B cell (primary cell): ENCODE measurements at regions not wholly inside any gene's neighbourhood (a gene's known extent, or its start where the extent isn't known, plus 50 kb on each side); places are given as distances from the start of the nearest gene placed in this dataset.
"Not testable (repeated sequence)": the region's sequence is repeated elsewhere in the genome, so short reads cannot be mapped to it uniquely, and the experiment has no call there.

Source experiments
- ATAC-seq: fragments of 200-7000 bp; cut with Tn5 transposase; one replicate; pipeline ENCODE4 v1.10.0; 2021; ENCODE audit warnings: low read depth, mild to moderate bottlenecking, moderate number of reproducible peaks, moderate library complexity
- CTCF ChIA-PET: fragments of 350-600 bp; sonication (Branson Sonifier 250); formaldehyde crosslinking; loops from one replicate; lab custom pipeline; 2021; ENCODE audit warnings: antibody characterized with exemption, inconsistent platforms; lab: Charles Lee
- POLR2A ChIA-PET: fragments of 350-600 bp; sonication (Branson Sonifier 250); formaldehyde crosslinking; loops from one replicate; lab custom pipeline; 2021; ENCODE audit warnings: antibody characterized with exemption; lab: Charles Lee
- DNase-seq: peaks from one replicate; pipeline ENCODE4 v3.0.0; 2013
- H2AFZ ChIP-seq: 2 replicates; pipeline ENCODE4 v1.6.1; 2012; ENCODE audit warnings: mild to moderate bottlenecking, low read depth, low read length; ENCODE audit not compliant: insufficient read depth, poor library complexity, severe bottlenecking
- H3K27ac ChIP-seq, 2 donors: 1 replicate in 1 of 2; 2 replicates in 1 of 2; pipeline ENCODE4 v1.5.1; 2012 to 2013; ENCODE audit warnings: low read length in 2 of 2, mild to moderate bottlenecking in 2 of 2, moderate library complexity in 1 of 2
- H3K27me3 ChIP-seq, 4 experiments: fragments of 200-600 bp in 1 of 4; sonication (generic) in 1 of 4; replicated peaks in 1 of 4; 1 replicate in 2 of 4; 2 replicates in 2 of 4; pipeline versions ENCODE4 v1.6.1 to v1.7.0; 2013 to 2016; ENCODE audit warnings: low read length in 3 of 4, mild to moderate bottlenecking in 2 of 4, mixed read lengths in 1 of 4, moderate library complexity in 1 of 4; ENCODE audit not compliant: insufficient read depth in 4 of 4, control insufficient read depth in 3 of 4; ENCODE audit errors: control extremely low read depth in 1 of 4
- H3K36me3 ChIP-seq, 2 experiments: replicated peaks in 1 of 2; 1 replicate in 1 of 2; 2 replicates in 1 of 2; pipeline versions ENCODE4 v1.6.1 to v1.7.1; 2013; ENCODE audit warnings: low read length in 1 of 2; ENCODE audit not compliant: insufficient read depth in 2 of 2, control insufficient read depth in 1 of 2; ENCODE audit errors: control extremely low read depth in 1 of 2, extremely low read depth in 1 of 2
- H3K4me1 ChIP-seq, 2 donors: fragments of 200-600 bp in 1 of 2; sonication (generic) in 1 of 2; 1 replicate in 1 of 2; 2 replicates in 1 of 2; pipeline versions ENCODE4 v1.5.1 to v1.6.1; 2013 to 2017; ENCODE audit warnings: low read length in 2 of 2; ENCODE audit not compliant: control insufficient read depth in 2 of 2, insufficient read depth in 2 of 2
- H3K4me2 ChIP-seq: replicated peaks from 2 replicates; pipeline ENCODE3; 2012; ENCODE audit warnings: mild to moderate bottlenecking, low read depth, low read length; ENCODE audit not compliant: poor library complexity, severe bottlenecking
- H3K4me3 ChIP-seq, 5 experiments: fragments of 200-600 bp in 1 of 5; sonication (generic) in 1 of 5; 1 replicate in 3 of 5; 2 replicates in 2 of 5; pipeline versions ENCODE4 v1.5.1 to v1.7.0; 2011 to 2016; ENCODE audit warnings: low read length in 4 of 5, mild to moderate bottlenecking in 4 of 5, low read depth in 2 of 5, control low read depth in 1 of 5, moderate library complexity in 1 of 5; ENCODE audit not compliant: insufficient read depth in 1 of 5; ENCODE audit errors: control extremely low read depth in 1 of 5, extremely low read depth in 1 of 5
- H3K79me2 ChIP-seq: fragments of 200-600 bp; sonication (generic); one replicate; pipeline ENCODE4 v1.6.0; 2016; ENCODE audit warnings: low read length; ENCODE audit not compliant: control insufficient read depth, insufficient read depth
- H3K9ac ChIP-seq: fragments of 200-600 bp; sonication (generic); 2 replicates; pipeline ENCODE4 v1.6.1; 2017; ENCODE audit warnings: mild to moderate bottlenecking, low read length, moderate library complexity
- H3K9me3 ChIP-seq, 3 donors: one replicate each; pipeline versions ENCODE4 v1.6.1 to v1.7.1; 2013; ENCODE audit warnings: low read length in 2 of 3; ENCODE audit not compliant: control insufficient read depth in 2 of 3, insufficient read depth in 1 of 3; ENCODE audit errors: control extremely low read depth in 1 of 3
- H4K20me1 ChIP-seq: 2 replicates; pipeline ENCODE4 v1.6.0; 2012; ENCODE audit warnings: mild to moderate bottlenecking, low read length; ENCODE audit not compliant: insufficient read depth, control insufficient read depth, poor library complexity, severe bottlenecking
- H3K27ac Mint-ChIP-seq: one replicate; pipeline ENCODE4 v1.8.0; 2021; ENCODE audit warnings: mixed read lengths
- H3K27me3 Mint-ChIP-seq: one replicate; pipeline ENCODE4 v1.8.0; 2021; ENCODE audit warnings: mixed read lengths
- H3K4me1 Mint-ChIP-seq: one replicate; pipeline ENCODE4 v1.8.0; 2021; ENCODE audit warnings: mixed read lengths
- H3K4me3 Mint-ChIP-seq: one replicate; pipeline ENCODE4 v1.8.0; 2021; ENCODE audit warnings: mixed read lengths
- H3K9me3 Mint-ChIP-seq: one replicate; pipeline ENCODE4 v1.8.0; 2022; ENCODE audit warnings: mixed read lengths; ENCODE audit not compliant: insufficient read depth
- EZH2 ChIP-seq: IDR thresholded peaks from 2 replicates; pipeline ENCODE4 v1.6.1; 2012; ENCODE audit warnings: borderline replicate concordance, low read depth, mild to moderate bottlenecking, moderate library complexity, low read length; ENCODE audit not compliant: insufficient read depth, poor library complexity, severe bottlenecking
- WGBS: methylation state at CpG from one replicate; pipeline ENCODE4 v1.1.5; 2013; ENCODE audit warnings: missing lambda C conversion rate; ENCODE audit not compliant: insufficient coverage; 5-methylcytosine and 5-hydroxymethylcytosine counted together
- intact Hi-C: fragments of 100-400 bp; cut with micrococcal nuclease; formaldehyde crosslinking; loops from one replicate; pipeline ENCODE4 v1.10.0; 2022
- TF ChIP-seq, protein P1 (sequence below): fragments of 200-600 bp; IDR thresholded peaks from one replicate; pipeline ENCODE4 v1.8.0; 2022; ENCODE audit warnings: antibody characterized with exemption, mild to moderate bottlenecking

DNA sequence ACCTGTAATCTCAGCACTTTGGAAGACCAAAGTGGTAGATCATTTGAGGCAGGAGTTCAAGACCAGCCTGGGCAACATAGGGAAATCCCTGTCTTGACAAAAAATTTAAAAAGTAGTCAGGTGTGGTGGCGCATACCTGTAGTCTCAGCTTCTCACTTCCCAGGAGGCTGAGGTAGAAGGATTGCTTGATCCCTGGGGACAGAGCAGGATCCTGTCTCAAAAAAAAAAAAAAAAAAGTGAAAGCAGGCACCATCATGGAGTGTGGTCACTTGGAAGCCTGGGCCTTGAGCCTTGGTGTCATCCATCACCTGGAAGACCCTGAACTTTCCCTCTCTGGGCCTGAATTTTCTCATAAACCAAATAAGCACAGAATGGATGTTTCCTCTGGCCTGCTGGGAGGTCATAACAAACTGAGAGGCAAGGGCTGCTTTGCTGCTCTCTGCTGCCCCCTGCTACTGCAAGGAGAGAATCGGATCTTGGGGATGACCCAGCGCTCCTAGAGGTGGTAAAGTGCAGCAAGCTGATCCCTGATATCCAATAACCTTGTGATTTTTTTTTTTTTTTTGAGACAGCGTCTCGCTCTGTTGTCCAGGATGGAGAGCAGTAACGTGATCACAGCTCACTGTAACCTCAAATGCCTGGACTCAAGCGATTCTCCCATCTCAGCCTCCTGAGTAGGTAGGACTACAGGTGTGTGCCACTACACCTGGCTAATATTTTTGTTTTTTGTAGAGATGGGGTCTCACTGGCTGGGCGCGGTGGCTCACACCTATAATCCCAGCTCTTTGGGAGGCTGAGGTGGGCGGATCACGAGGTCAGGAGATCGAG is 75.9 kb upstream of the RNU2-1 start:
- no peaks in the 10 kb centered on the region for H4K20me1 ChIP-seq
- no peak overlapping the region for H3K4me3 ChIP-seq
- no peaks in the 10 kb centered on the region for H3K27me3 Mint-ChIP-seq
- no peak overlapping the region for H2AFZ ChIP-seq
- no peaks in the 10 kb centered on the region for H3K9me3 ChIP-seq
- no peaks in the 10 kb centered on the region for H3K4me1 ChIP-seq
- CTCF ChIA-PET: interaction anchor here (0.6 to 4.0 kb wide), 10 partner anchors 24 to 1376 kb away, joined by 3 to 24 read pairs (median 6); partner anchors contain the start of genes RPL27 and TMEM106A
- ATAC-seq (no peak), DNase-seq (peak; percentile 55)
- WGBS: 0% methylated on average over 2 of the region's 12 CpGs
- peaks cover 5% of the 10 kb centered on the region for H3K4me1 Mint-ChIP-seq
- no peaks in the 10 kb centered on the region for H3K27me3 ChIP-seq
- no peaks in the 10 kb centered on the region for H3K9me3 Mint-ChIP-seq
- peak overlapping the region; percentile 32 for H3K4me2 ChIP-seq
- H3K27ac ChIP-seq: peak overlapping the region in 1 of 2 donors; percentile 49
- intact Hi-C loops: no loop called here
- H3K79me2 ChIP-seq: no peaks in the 10 kb centered on the region
- POLR2A ChIA-PET: interaction anchor here (0.6 to 1.3 kb wide), 10 partner anchors 14 to 220 kb away, joined by 3 to 10 read pairs (median 4); partner anchors contain the start of genes NBR1 and TMEM106A
- no peaks in the 10 kb centered on the region for H3K36me3 ChIP-seq
- no peak overlapping the region for H3K4me3 Mint-ChIP-seq
- H3K27ac Mint-ChIP-seq: peak overlapping the region; percentile 32
- H3K9ac ChIP-seq: no peak overlapping the region
- TF ChIP-seq, protein P1, sequence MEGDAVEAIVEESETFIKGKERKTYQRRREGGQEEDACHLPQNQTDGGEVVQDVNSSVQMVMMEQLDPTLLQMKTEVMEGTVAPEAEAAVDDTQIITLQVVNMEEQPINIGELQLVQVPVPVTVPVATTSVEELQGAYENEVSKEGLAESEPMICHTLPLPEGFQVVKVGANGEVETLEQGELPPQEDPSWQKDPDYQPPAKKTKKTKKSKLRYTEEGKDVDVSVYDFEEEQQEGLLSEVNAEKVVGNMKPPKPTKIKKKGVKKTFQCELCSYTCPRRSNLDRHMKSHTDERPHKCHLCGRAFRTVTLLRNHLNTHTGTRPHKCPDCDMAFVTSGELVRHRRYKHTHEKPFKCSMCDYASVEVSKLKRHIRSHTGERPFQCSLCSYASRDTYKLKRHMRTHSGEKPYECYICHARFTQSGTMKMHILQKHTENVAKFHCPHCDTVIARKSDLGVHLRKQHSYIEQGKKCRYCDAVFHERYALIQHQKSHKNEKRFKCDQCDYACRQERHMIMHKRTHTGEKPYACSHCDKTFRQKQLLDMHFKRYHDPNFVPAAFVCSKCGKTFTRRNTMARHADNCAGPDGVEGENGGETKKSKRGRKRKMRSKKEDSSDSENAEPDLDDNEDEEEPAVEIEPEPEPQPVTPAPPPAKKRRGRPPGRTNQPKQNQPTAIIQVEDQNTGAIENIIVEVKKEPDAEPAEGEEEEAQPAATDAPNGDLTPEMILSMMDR: no peak
- TF ChIP-seq EZH2: no peak

GRCh38 chr17:43308999-43309398 is 75.2 kb upstream of the RNU2-1 start:
- H3K4me1 ChIP-seq: no peaks in the 10 kb centered on the region
- H3K27ac ChIP-seq: peak overlapping the region in 1 of 2 donors; percentile 49
- no peaks in the 10 kb centered on the region for H3K27me3 ChIP-seq
- no peak for TF ChIP-seq EZH2
- TF ChIP-seq, protein P1: no peak
- H4K20me1 ChIP-seq: no peaks in the 10 kb centered on the region
- WGBS: 50% methylated on average over 1 of the region's 6 CpGs
- no peaks in the 10 kb centered on the region for H3K27me3 Mint-ChIP-seq
- ChIA-PET CTCF (interaction anchor here (0.6 to 4.0 kb wide), 10 partner anchors 8 to 1413 kb away, joined by 3 to 24 read pairs (median 6); partner anchors contain the start of genes RPL27 and TMEM106A), POLR2A (interaction anchor here (0.6 to 1.0 kb wide), 2 partner anchors 15 to 59 kb away, joined by 3 read pairs; no protein-coding TSS in a partner anchor)
- H3K9me3 Mint-ChIP-seq: no peaks in the 10 kb centered on the region
- DNase-seq (peak; percentile 44), ATAC-seq (no peak)
- no peak overlapping the region for H3K9ac ChIP-seq
- no peak overlapping the region for H3K4me3 Mint-ChIP-seq
- no peaks in the 10 kb centered on the region for H3K36me3 ChIP-seq
- peaks cover 5% of the 10 kb centered on the region for H3K4me1 Mint-ChIP-seq
- H3K4me3 ChIP-seq: no peak overlapping the region
- H3K4me2 ChIP-seq: no peak overlapping the region
- H3K9me3 ChIP-seq: no peaks in the 10 kb centered on the region
- no peaks in the 10 kb centered on the region for H3K79me2 ChIP-seq
- H3K27ac Mint-ChIP-seq: peak overlapping the region; percentile 32
- H2AFZ ChIP-seq: no peak overlapping the region
- intact Hi-C loops: no loop called here

GRCh38 chr17:43304792-43305191 is 71.0 kb upstream of the RNU2-1 start:
- not testable (repeated sequence) for H3K27me3 Mint-ChIP-seq

More at GRCh38 chr17:43304792-43305191, 71.0 kb upstream of the RNU2-1 start:
- H3K9me3 ChIP-seq, H3K27me3 ChIP-seq, DNase-seq, H3K27ac ChIP-seq, H3K9me3 Mint-ChIP-seq, H3K4me1 ChIP-seq, H3K4me3 ChIP-seq, H3K4me3 Mint-ChIP-seq, H3K36me3 ChIP-seq, H3K79me2 ChIP-seq, ATAC-seq, intact Hi-C loops, H4K20me1 ChIP-seq, H3K27ac Mint-ChIP-seq, H3K9ac ChIP-seq, H3K4me2 ChIP-seq, POLR2A ChIA-PET, H2AFZ ChIP-seq, H3K4me1 Mint-ChIP-seq, CTCF ChIA-PET: not testable (repeated sequence)
- WGBS: no CpG with 5 or more reads among the region's 23 CpGs
